ENCODE measurements at regions not wholly inside any gene's neighbourhood (a gene's known extent, or its start where the extent isn't known, plus 50 kb on each side); places are given as distances from the start of the nearest gene placed in this dataset.

GRCh38 chr6:98036344-98036923 lies 753.4 kb upstream of the MMS22L start:
- TF ChIP-seq, protein P1, sequence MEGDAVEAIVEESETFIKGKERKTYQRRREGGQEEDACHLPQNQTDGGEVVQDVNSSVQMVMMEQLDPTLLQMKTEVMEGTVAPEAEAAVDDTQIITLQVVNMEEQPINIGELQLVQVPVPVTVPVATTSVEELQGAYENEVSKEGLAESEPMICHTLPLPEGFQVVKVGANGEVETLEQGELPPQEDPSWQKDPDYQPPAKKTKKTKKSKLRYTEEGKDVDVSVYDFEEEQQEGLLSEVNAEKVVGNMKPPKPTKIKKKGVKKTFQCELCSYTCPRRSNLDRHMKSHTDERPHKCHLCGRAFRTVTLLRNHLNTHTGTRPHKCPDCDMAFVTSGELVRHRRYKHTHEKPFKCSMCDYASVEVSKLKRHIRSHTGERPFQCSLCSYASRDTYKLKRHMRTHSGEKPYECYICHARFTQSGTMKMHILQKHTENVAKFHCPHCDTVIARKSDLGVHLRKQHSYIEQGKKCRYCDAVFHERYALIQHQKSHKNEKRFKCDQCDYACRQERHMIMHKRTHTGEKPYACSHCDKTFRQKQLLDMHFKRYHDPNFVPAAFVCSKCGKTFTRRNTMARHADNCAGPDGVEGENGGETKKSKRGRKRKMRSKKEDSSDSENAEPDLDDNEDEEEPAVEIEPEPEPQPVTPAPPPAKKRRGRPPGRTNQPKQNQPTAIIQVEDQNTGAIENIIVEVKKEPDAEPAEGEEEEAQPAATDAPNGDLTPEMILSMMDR (IDR thresholded peaks at IDR 0.05; ENCODE audit: low read length): no peak
- no peak for TF ChIP-seq EZH2 (optimal IDR thresholded peaks at IDR 0.05; ENCODE audit: low read depth, low read length)

Data from MM.1S (cell line).